T-helper 2 cell treated with Interferon-gamma antibody and Interleukin-4, amounts not matched to agents 100 ng/mL and 5 ng/mL, for 36 hours (primary cell): ENCODE measurements at regions not wholly inside any gene's neighbourhood (a gene's known extent, or its start where the extent isn't known, plus 50 kb on each side); places are given as distances from the start of the nearest gene placed in this dataset.

ENCODE experiments used
- intact Hi-C: fragments of 100-400 bp; cut with micrococcal nuclease; formaldehyde crosslinking; loops from one replicate; pipeline ENCODE4 v1.15.1; 2023

GRCh38 chr10:83164156-83164555, 975.2 kb upstream of the GHITM start:
- intact Hi-C loops: no loop called here

GRCh38 chr10:83165265-83165664, 974.0 kb upstream of the GHITM start:
- intact Hi-C loops: no loop called here

- intact Hi-C loops: no loop called here
These were observed 973.0 kb upstream of the GHITM start for GRCh38 chr10:83166344-83166743.

- intact Hi-C loops: no loop called here
These were observed 972.2 kb upstream of the GHITM start for GRCh38 chr10:83167081-83167480.

- intact Hi-C loops: no loop called here
These were observed 962.4 kb upstream of the GHITM start for GRCh38 chr10:83176901-83177300.

- intact Hi-C loops: no loop called here
These were observed 960.8 kb upstream of the GHITM start for GRCh38 chr10:83178526-83178925.

- intact Hi-C loops: no loop called here
These were observed 959.9 kb upstream of the GHITM start for GRCh38 chr10:83179371-83179770.

- intact Hi-C loops: no loop called here
These were observed 957.2 kb upstream of the GHITM start for GRCh38 chr10:83182076-83182475.

GRCh38 chr10:83184641-83185040, 954.7 kb upstream of the GHITM start:
- intact Hi-C loops: no loop called here

- intact Hi-C loops: no loop called here
These were observed 948.7 kb upstream of the GHITM start for GRCh38 chr10:83190614-83191013.

- intact Hi-C loops: no loop called here
These were observed 946.3 kb upstream of the GHITM start for GRCh38 chr10:83193026-83193425.

- intact Hi-C loops: no loop called here
These were observed 944.3 kb upstream of the GHITM start for GRCh38 chr10:83195021-83195420.

GRCh38 chr10:83199374-83199773, 939.9 kb upstream of the GHITM start:
- intact Hi-C loops: no loop called here

GRCh38 chr10:83205861-83206260, 933.4 kb upstream of the GHITM start:
- intact Hi-C loops: no loop called here

GRCh38 chr10:83212632-83213334, 926.5 kb upstream of the GHITM start:
- intact Hi-C loops: no loop called here

- intact Hi-C loops: no loop called here
These were observed 925.2 kb upstream of the GHITM start for GRCh38 chr10:83214136-83214535.

- intact Hi-C loops: no loop called here
These were observed 921.1 kb upstream of the GHITM start for GRCh38 chr10:83218205-83218604.

- intact Hi-C loops: no loop called here
These were observed 917.0 kb upstream of the GHITM start for GRCh38 chr10:83222300-83222699.

- intact Hi-C loops: no loop called here
These were observed 916.2 kb upstream of the GHITM start for GRCh38 chr10:83222832-83223742.

- intact Hi-C loops: no loop called here
These were observed 913.5 kb upstream of the GHITM start for GRCh38 chr10:83225781-83226180.

- intact Hi-C loops: no loop called here
These were observed 909.3 kb upstream of the GHITM start for GRCh38 chr10:83229991-83230390.

- intact Hi-C loops: no loop called here
These were observed 905.6 kb upstream of the GHITM start for GRCh38 chr10:83233691-83234090.
